Caco-2 (cell line): ENCODE measurements at regions not wholly inside any gene's neighbourhood (a gene's known extent, or its start where the extent isn't known, plus 50 kb on each side); places are given as distances from the start of the nearest gene placed in this dataset.

ENCODE experiments used
- BruUV-seq: library from RNA; stranded (reverse); fragments of 400-500 nt; replicated peaks from 2 replicates; lab custom pipeline; 2021; lab: Mats Ljungman, UMichigan
- CTCF ChIA-PET: fragments of 300-600 bp; sonication (Branson Sonifier 250); formaldehyde crosslinking; loops from one replicate; lab custom pipeline; 2022; ENCODE audit warnings: antibody characterized with exemption; lab: Charles Lee
- POLR2A ChIA-PET: fragments of 300-600 bp; sonication (Branson Sonifier 250); formaldehyde crosslinking; loops from one replicate; lab custom pipeline; 2022; ENCODE audit warnings: antibody characterized with exemption; lab: Charles Lee
- DNase-seq, 2 experiments: peaks; one replicate each; pipeline versions ENCODE4 v3.0.0 to v3.0.0-alpha.2; 2020 to 2022
- H3K27me3 ChIP-seq: replicated peaks from 2 replicates; pipeline ENCODE4 v1.6.0; 2011; ENCODE audit warnings: low read length; ENCODE audit not compliant: control insufficient read depth, insufficient read depth
- H3K36me3 ChIP-seq: 2 replicates; pipeline ENCODE4 v1.5.1; 2011; ENCODE audit warnings: low read length; ENCODE audit not compliant: control insufficient read depth, insufficient read depth
- H3K4me1 ChIP-seq: fragments of 250-450 bp; sonication (Bioruptor Pico); 2 replicates; pipeline ENCODE4 v1.5.1; 2020; ENCODE audit warnings: mild to moderate bottlenecking
- H3K4me3 ChIP-seq: 2 replicates; pipeline ENCODE4 v1.5.1; 2011; ENCODE audit warnings: low read depth, mild to moderate bottlenecking, control low read depth, low read length
- H3K9me3 ChIP-seq: fragments of 250-450 bp; sonication (Bioruptor Pico); 2 replicates; pipeline ENCODE4 v1.5.1; 2020; ENCODE audit warnings: mild to moderate bottlenecking, moderate library complexity
- H3K27ac Mint-ChIP-seq: one replicate; pipeline ENCODE4 v1.8.0; 2022; ENCODE audit warnings: mixed read lengths; ENCODE audit not compliant: unreplicated experiment
- H3K27me3 Mint-ChIP-seq: one replicate; pipeline ENCODE4 v1.8.0; 2022; ENCODE audit warnings: mixed read lengths; ENCODE audit not compliant: insufficient read depth, unreplicated experiment
- H3K36me3 Mint-ChIP-seq: one replicate; pipeline ENCODE4 v1.8.0; 2022; ENCODE audit warnings: mild to moderate bottlenecking, mixed read lengths; ENCODE audit not compliant: insufficient read depth, unreplicated experiment
- H3K4me1 Mint-ChIP-seq: one replicate; pipeline ENCODE4 v1.8.0; 2022; ENCODE audit warnings: low read depth, mixed read lengths; ENCODE audit not compliant: unreplicated experiment
- H3K4me3 Mint-ChIP-seq: one replicate; pipeline ENCODE4 v1.8.0; 2022; ENCODE audit warnings: mild to moderate bottlenecking, moderate library complexity, mixed read lengths; ENCODE audit not compliant: unreplicated experiment
- H3K9me3 Mint-ChIP-seq: one replicate; pipeline ENCODE4 v1.8.0; 2022; ENCODE audit warnings: mixed read lengths; ENCODE audit not compliant: unreplicated experiment
- CTCF ChIP-seq, 2 experiments: fragments of 200-600 bp in 1 of 2; IDR thresholded peaks; 1 replicate in 1 of 2; 2 replicates in 1 of 2; pipeline versions ENCODE4 v1.5.1 to v1.8.0; 2011 to 2022; ENCODE audit warnings: antibody characterized with exemption in 1 of 2, control low read depth in 1 of 2, inconsistent platforms in 1 of 2, low read depth in 1 of 2, low read length in 1 of 2, mild to moderate bottlenecking in 1 of 2, moderate library complexity in 1 of 2; ENCODE audit not compliant: insufficient read depth in 1 of 2, severe bottlenecking in 1 of 2, unreplicated experiment in 1 of 2
- intact Hi-C: fragments of 100-400 bp; cut with micrococcal nuclease; formaldehyde crosslinking; loops from one replicate; pipeline ENCODE4 v1.10.0; 2022; ENCODE audit not compliant: unreplicated experiment

DNA sequence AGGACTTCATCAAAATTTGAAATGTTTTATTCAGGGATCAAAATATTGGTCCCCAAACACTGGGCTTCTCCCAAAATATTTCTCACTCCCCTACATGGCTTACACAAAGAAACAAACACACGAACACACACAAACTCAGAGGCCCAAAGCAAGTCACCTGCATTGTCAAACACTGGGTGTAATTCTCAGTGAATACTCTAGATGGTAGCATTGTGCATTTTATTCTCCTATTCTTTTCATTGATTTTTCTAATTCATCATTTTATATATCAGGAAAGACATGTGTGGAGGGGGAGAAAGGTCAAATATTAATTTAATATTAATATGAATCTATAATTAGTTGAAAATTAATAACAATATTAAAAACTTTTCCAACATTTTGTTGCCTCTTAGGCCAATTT, 72.3 kb upstream of the TNMD start:
- peaks cover 6% of the 10 kb centered on the region for H3K27me3 Mint-ChIP-seq
- DNase-seq, result peak in 1 of 2 experiments; percentile 6
- ChIA-PET POLR2A (no interaction called here), CTCF (interaction anchor here (0.7 to 1.3 kb wide), 4 partner anchors 49 to 256 kb away, joined by 3 to 7 read pairs (median 5); no protein-coding TSS in a partner anchor)
- intact Hi-C loops, result loop anchor here (1.0 to 5.0 kb wide), 3 partner anchors 97 to 255 kb away; no protein-coding TSS in a partner anchor
- H3K9me3 Mint-ChIP-seq, result no peaks in the 10 kb centered on the region
- H3K4me1 Mint-ChIP-seq, result no peaks in the 10 kb centered on the region
- no peaks in the 10 kb centered on the region for H3K9me3 ChIP-seq
- H3K4me1 ChIP-seq, result no peaks in the 10 kb centered on the region
- no peaks in the 10 kb centered on the region for H3K36me3 Mint-ChIP-seq
- H3K4me3 ChIP-seq, result no peak overlapping the region
- no peaks in the 10 kb centered on the region for H3K27me3 ChIP-seq
- H3K4me3 Mint-ChIP-seq, result no peak overlapping the region
- BruUV-seq, result no TSS peak
- TF ChIP-seq CTCF (IDR thresholded peaks at IDR 0.05; ENCODE audit: insufficient read depth in 1 of 2, low read depth in 1 of 2, low read length in 1 of 2, severe bottlenecking in 1 of 2, unreplicated experiment in 1 of 2), result peak; percentile 41
- no peaks in the 10 kb centered on the region for H3K36me3 ChIP-seq
- H3K27ac Mint-ChIP-seq, result no peak overlapping the region

DNA sequence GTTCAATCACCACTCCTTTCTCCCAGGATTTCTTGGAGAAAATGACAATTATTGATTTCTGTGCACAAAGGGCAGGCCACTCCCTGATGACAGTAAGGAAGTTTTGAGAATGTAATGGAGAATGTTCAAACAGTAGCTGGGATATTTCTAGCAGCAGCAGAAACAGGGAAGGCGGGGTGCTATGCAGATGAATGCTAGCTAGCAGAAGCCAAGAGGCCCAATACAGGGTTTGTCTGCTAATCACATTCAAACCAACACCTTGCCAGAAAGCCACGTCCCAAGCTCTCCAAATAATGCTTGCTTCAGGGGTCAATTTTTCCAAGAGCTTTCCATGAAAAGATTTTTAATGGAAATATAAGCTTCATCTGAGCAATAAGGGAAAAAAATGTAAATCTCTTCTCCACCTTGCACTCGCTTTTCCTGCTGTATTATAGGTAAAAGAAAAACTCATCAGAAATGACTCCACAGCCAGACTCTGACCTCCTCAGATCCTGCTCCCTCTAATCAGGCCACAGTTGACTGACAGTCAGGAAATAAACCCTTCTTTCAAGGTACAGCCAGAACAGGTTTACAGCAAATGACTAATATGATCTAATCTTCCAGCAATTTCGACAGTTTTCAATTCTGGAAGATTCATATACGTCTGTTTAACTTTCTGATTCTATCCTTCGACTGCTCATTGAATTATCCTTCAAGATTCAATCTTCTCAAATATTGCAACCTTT, 84.7 kb upstream of the PCDH19 start:
- Histone ChIP-seq H3K27me3 (no peaks in the 10 kb centered on the region), H3K36me3 (no peaks in the 10 kb centered on the region), H3K4me1 (no peaks in the 10 kb centered on the region), H3K4me3 (no peak overlapping the region), H3K9me3 (no peaks in the 10 kb centered on the region)
- Mint-ChIP-seq H3K4me3 (no peak overlapping the region), H3K36me3 (no peaks in the 10 kb centered on the region), H3K4me1 (no peaks in the 10 kb centered on the region), H3K9me3 (peaks cover 7% of the 10 kb centered on the region), H3K27ac (no peak overlapping the region), H3K27me3 (peaks cover 2% of the 10 kb centered on the region)
- TF ChIP-seq CTCF (IDR thresholded peaks at IDR 0.05; ENCODE audit: insufficient read depth in 1 of 2, low read depth in 1 of 2, low read length in 1 of 2, severe bottlenecking in 1 of 2, unreplicated experiment in 1 of 2), result no peak
- intact Hi-C loops, result no loop called here
- ChIA-PET CTCF (no interaction called here), POLR2A (no interaction called here)
- no peak for DNase-seq
- BruUV-seq, result no TSS peak

- no peak overlapping the region for H3K4me3 Mint-ChIP-seq
- H3K27me3 Mint-ChIP-seq, result peaks cover 2% of the 10 kb centered on the region
- H3K27ac Mint-ChIP-seq, result no peak overlapping the region
- CTCF ChIA-PET, result no interaction called here
- no peaks in the 10 kb centered on the region for H3K4me1 Mint-ChIP-seq
- no peaks in the 10 kb centered on the region for H3K9me3 ChIP-seq
- POLR2A ChIA-PET, result no interaction called here
- no peak for DNase-seq
- no peak for TF ChIP-seq CTCF (IDR thresholded peaks at IDR 0.05; ENCODE audit: insufficient read depth in 1 of 2, low read depth in 1 of 2, low read length in 1 of 2, severe bottlenecking in 1 of 2, unreplicated experiment in 1 of 2)
- no peaks in the 10 kb centered on the region for H3K27me3 ChIP-seq
- H3K4me3 ChIP-seq, result no peak overlapping the region
- H3K36me3 ChIP-seq, result no peaks in the 10 kb centered on the region
- H3K36me3 Mint-ChIP-seq, result no peaks in the 10 kb centered on the region
- no peaks in the 10 kb centered on the region for H3K4me1 ChIP-seq
- H3K9me3 Mint-ChIP-seq, result no peaks in the 10 kb centered on the region
- BruUV-seq, result no TSS peak
- intact Hi-C loops, result no loop called here
Observed at GRCh38 chrX:100491174-100491573, 81.1 kb upstream of the PCDH19 start.
